ENCODE measurements at regions not wholly inside any gene's neighbourhood (a gene's known extent, or its start where the extent isn't known, plus 50 kb on each side); places are given as distances from the start of the nearest gene placed in this dataset.

- no peak for DNase-seq (ENCODE audit: insufficient read length, low spot score)
- no peak for TF ChIP-seq POLR2A (IDR thresholded peaks at IDR 0.05; ENCODE audit: low read depth, low read length)
- FAIRE-seq = no peak
Measured at GRCh38 chr9:109722007-109722406, 58.0 kb upstream of the PALM2AKAP2 start.

GRCh38 chr9:109723781-109724180 lies 56.2 kb upstream of the PALM2AKAP2 start:
- TF ChIP-seq POLR2A (IDR thresholded peaks at IDR 0.05; ENCODE audit: low read depth, low read length) = no peak
- no peak for DNase-seq (ENCODE audit: insufficient read length, low spot score)
- no peak for FAIRE-seq

- FAIRE-seq (no peak), DNase-seq (ENCODE audit: insufficient read length, low spot score) (no peak)
- no peak for TF ChIP-seq POLR2A (IDR thresholded peaks at IDR 0.05; ENCODE audit: low read depth, low read length)
Measured at GRCh38 chr9:109725460-109725859, 54.5 kb upstream of the PALM2AKAP2 start.

- FAIRE-seq (no peak), DNase-seq (ENCODE audit: insufficient read length, low spot score) (no peak)
- no peak for TF ChIP-seq POLR2A (IDR thresholded peaks at IDR 0.05; ENCODE audit: low read depth, low read length)
Measured at GRCh38 chr9:109726119-109726518, 53.9 kb upstream of the PALM2AKAP2 start.

GRCh38 chr9:109728686-109729300 lies 51.2 kb upstream of the PALM2AKAP2 start:
- no peak for TF ChIP-seq POLR2A (IDR thresholded peaks at IDR 0.05; ENCODE audit: low read depth, low read length)
- DNase-seq (ENCODE audit: insufficient read length, low spot score) (no peak), FAIRE-seq (no peak)

GRCh38 chr9:109729513-109729912 lies 50.5 kb upstream of the PALM2AKAP2 start:
- FAIRE-seq = no peak
- DNase-seq (ENCODE audit: insufficient read length, low spot score) = no peak
- no peak for TF ChIP-seq POLR2A (IDR thresholded peaks at IDR 0.05; ENCODE audit: low read depth, low read length)

All from H54 (cell line).